ENCODE measurements at regions not wholly inside any gene's neighbourhood (a gene's known extent, or its start where the extent isn't known, plus 50 kb on each side); places are given as distances from the start of the nearest gene placed in this dataset.
"Not testable (repeated sequence)": the region's sequence is repeated elsewhere in the genome, so short reads cannot be mapped to it uniquely, and the experiment has no call there.

- CTCF ChIA-PET, result no interaction called here
- no peak for DNase-seq
- no peak overlapping the region for H3K4me3 Mint-ChIP-seq
- POLR2A ChIA-PET, result no interaction called here
- no peaks in the 10 kb centered on the region for H3K4me1 Mint-ChIP-seq
- no peaks in the 10 kb centered on the region for H3K36me3 Mint-ChIP-seq (ENCODE audit: low read depth)
- H3K9me3 Mint-ChIP-seq, result no peaks in the 10 kb centered on the region
- H3K27me3 Mint-ChIP-seq, result no peaks in the 10 kb centered on the region
- no peak overlapping the region for H3K27ac Mint-ChIP-seq
Measured at GRCh38 chr7:19375976-19376375, 230.8 kb upstream of the FERD3L start.

GRCh38 chr7:19373334-19373733 lies 228.1 kb upstream of the FERD3L start:
- H3K9me3 Mint-ChIP-seq, result no peaks in the 10 kb centered on the region
- H3K27ac Mint-ChIP-seq, result no peak overlapping the region
- POLR2A ChIA-PET, result no interaction called here
- H3K36me3 Mint-ChIP-seq (ENCODE audit: low read depth), result no peaks in the 10 kb centered on the region
- H3K4me3 Mint-ChIP-seq, result no peak overlapping the region
- no peaks in the 10 kb centered on the region for H3K4me1 Mint-ChIP-seq
- DNase-seq, result no peak
- H3K27me3 Mint-ChIP-seq, result no peaks in the 10 kb centered on the region
- CTCF ChIA-PET, result no interaction called here

GRCh38 chr7:19369806-19370205 lies 224.6 kb upstream of the FERD3L start:
- H3K27me3 Mint-ChIP-seq, result no peaks in the 10 kb centered on the region
- no peaks in the 10 kb centered on the region for H3K4me1 Mint-ChIP-seq
- H3K36me3 Mint-ChIP-seq (ENCODE audit: low read depth), result no peaks in the 10 kb centered on the region
- ChIA-PET POLR2A (no interaction called here), CTCF (no interaction called here)
- no peak overlapping the region for H3K27ac Mint-ChIP-seq
- H3K9me3 Mint-ChIP-seq, result no peaks in the 10 kb centered on the region
- no peak overlapping the region for H3K4me3 Mint-ChIP-seq
- DNase-seq, result no peak

- no peaks in the 10 kb centered on the region for H3K4me1 Mint-ChIP-seq
- CTCF ChIA-PET, result no interaction called here
- no peaks in the 10 kb centered on the region for H3K9me3 Mint-ChIP-seq
- no peaks in the 10 kb centered on the region for H3K36me3 Mint-ChIP-seq (ENCODE audit: low read depth)
- H3K4me3 Mint-ChIP-seq, result no peak overlapping the region
- H3K27me3 Mint-ChIP-seq, result no peaks in the 10 kb centered on the region
- H3K27ac Mint-ChIP-seq, result no peak overlapping the region
- POLR2A ChIA-PET, result no interaction called here
- no peak for DNase-seq
Measured at GRCh38 chr7:19369182-19369581, 224.0 kb upstream of the FERD3L start.

- Mint-ChIP-seq H3K9me3 (no peaks in the 10 kb centered on the region), H3K4me1 (no peaks in the 10 kb centered on the region), H3K27ac (no peak overlapping the region), H3K27me3 (no peaks in the 10 kb centered on the region), H3K4me3 (no peak overlapping the region), H3K36me3 (ENCODE audit: low read depth) (no peaks in the 10 kb centered on the region)
- no peak for DNase-seq
- ChIA-PET POLR2A (interaction anchor here (0.5 kb wide), 1 partner anchor 123 kb away, joined by 7 read pairs; no protein-coding TSS in a partner anchor), CTCF (no interaction called here)
Measured at GRCh38 chr7:19368491-19368925, 223.3 kb upstream of the FERD3L start.

- ChIA-PET POLR2A (no interaction called here), CTCF (no interaction called here)
- H3K36me3 Mint-ChIP-seq (ENCODE audit: low read depth), result no peaks in the 10 kb centered on the region
- DNase-seq, result no peak
- H3K27ac Mint-ChIP-seq, result no peak overlapping the region
- no peaks in the 10 kb centered on the region for H3K9me3 Mint-ChIP-seq
- H3K4me3 Mint-ChIP-seq, result no peak overlapping the region
- H3K4me1 Mint-ChIP-seq, result no peaks in the 10 kb centered on the region
- H3K27me3 Mint-ChIP-seq, result no peaks in the 10 kb centered on the region
Measured at GRCh38 chr7:19364950-19365349, 219.7 kb upstream of the FERD3L start.

GRCh38 chr7:19362099-19362498 lies 216.9 kb upstream of the FERD3L start:
- no peaks in the 10 kb centered on the region for H3K36me3 Mint-ChIP-seq (ENCODE audit: low read depth)
- DNase-seq, result no peak
- no peaks in the 10 kb centered on the region for H3K27me3 Mint-ChIP-seq
- ChIA-PET CTCF (no interaction called here), POLR2A (no interaction called here)
- H3K27ac Mint-ChIP-seq, result no peak overlapping the region
- H3K4me3 Mint-ChIP-seq, result no peak overlapping the region
- no peaks in the 10 kb centered on the region for H3K4me1 Mint-ChIP-seq
- H3K9me3 Mint-ChIP-seq, result no peaks in the 10 kb centered on the region

- CTCF ChIA-PET, result no interaction called here
- no peaks in the 10 kb centered on the region for H3K36me3 Mint-ChIP-seq (ENCODE audit: low read depth)
- POLR2A ChIA-PET, result no interaction called here
- no peaks in the 10 kb centered on the region for H3K27me3 Mint-ChIP-seq
- no peak overlapping the region for H3K27ac Mint-ChIP-seq
- no peaks in the 10 kb centered on the region for H3K4me1 Mint-ChIP-seq
- H3K4me3 Mint-ChIP-seq, result no peak overlapping the region
- no peak for DNase-seq
- no peaks in the 10 kb centered on the region for H3K9me3 Mint-ChIP-seq
Measured at GRCh38 chr7:19353180-19353579, 208.0 kb upstream of the FERD3L start.

- Mint-ChIP-seq H3K36me3 (ENCODE audit: low read depth) (no peaks in the 10 kb centered on the region), H3K27me3 (no peaks in the 10 kb centered on the region), H3K27ac (no peak overlapping the region), H3K4me1 (no peaks in the 10 kb centered on the region), H3K9me3 (no peaks in the 10 kb centered on the region), H3K4me3 (no peak overlapping the region)
- POLR2A ChIA-PET, result no interaction called here
- no peak for DNase-seq
- CTCF ChIA-PET, result no interaction called here
Measured at GRCh38 chr7:19352305-19352695, 207.1 kb upstream of the FERD3L start.

GRCh38 chr7:19351341-19352304 lies 206.4 kb upstream of the FERD3L start:
- no peak overlapping the region for H3K4me3 Mint-ChIP-seq
- ChIA-PET CTCF (interaction anchor here (0.6 kb wide), 1 partner anchor 243 kb away, joined by 3 read pairs; no protein-coding TSS in a partner anchor), POLR2A (no interaction called here)
- DNase-seq, result no peak
- H3K9me3 Mint-ChIP-seq, result no peaks in the 10 kb centered on the region
- H3K36me3 Mint-ChIP-seq (ENCODE audit: low read depth), result no peaks in the 10 kb centered on the region
- no peaks in the 10 kb centered on the region for H3K4me1 Mint-ChIP-seq
- no peak overlapping the region for H3K27ac Mint-ChIP-seq
- H3K27me3 Mint-ChIP-seq, result no peaks in the 10 kb centered on the region

GRCh38 chr7:19339512-19339911 lies 194.3 kb upstream of the FERD3L start:
- Mint-ChIP-seq H3K36me3 (ENCODE audit: low read depth) (no peaks in the 10 kb centered on the region), H3K27ac (no peak overlapping the region), H3K4me1 (no peaks in the 10 kb centered on the region), H3K4me3 (no peak overlapping the region), H3K9me3 (peaks cover 2% of the 10 kb centered on the region), H3K27me3 (no peaks in the 10 kb centered on the region)
- CTCF ChIA-PET, result no interaction called here
- DNase-seq, result no peak
- POLR2A ChIA-PET, result no interaction called here

GRCh38 chr7:19338512-19338911 lies 193.3 kb upstream of the FERD3L start:
- H3K9me3 Mint-ChIP-seq; H3K27me3 Mint-ChIP-seq; H3K4me1 Mint-ChIP-seq; DNase-seq; H3K27ac Mint-ChIP-seq; POLR2A ChIA-PET; CTCF ChIA-PET; H3K4me3 Mint-ChIP-seq; H3K36me3 Mint-ChIP-seq (ENCODE audit: low read depth): not testable (repeated sequence)

GRCh38 chr7:19336836-19337383 lies 191.7 kb upstream of the FERD3L start:
- Mint-ChIP-seq H3K4me3 (no peak overlapping the region), H3K27me3 (no peaks in the 10 kb centered on the region), H3K9me3 (peaks cover 2% of the 10 kb centered on the region), H3K27ac (no peak overlapping the region), H3K36me3 (ENCODE audit: low read depth) (no peaks in the 10 kb centered on the region), H3K4me1 (no peaks in the 10 kb centered on the region)
- POLR2A ChIA-PET, result no interaction called here
- no peak for DNase-seq
- CTCF ChIA-PET, result no interaction called here

GRCh38 chr7:19333706-19334105 lies 188.5 kb upstream of the FERD3L start:
- H3K4me3 Mint-ChIP-seq, result no peak overlapping the region

More at GRCh38 chr7:19333706-19334105, 188.5 kb upstream of the FERD3L start:
- Mint-ChIP-seq H3K27me3 (no peaks in the 10 kb centered on the region), H3K9me3 (peaks cover 2% of the 10 kb centered on the region), H3K4me1 (no peaks in the 10 kb centered on the region), H3K27ac (no peak overlapping the region), H3K36me3 (ENCODE audit: low read depth) (no peaks in the 10 kb centered on the region)
- ChIA-PET POLR2A (no interaction called here), CTCF (no interaction called here)
- no peak for DNase-seq

Measured in activated CD4-positive, alpha-beta T cell treated with anti-CD3 and anti-CD28 coated beads, Interleukin-2, amount 10 ng/mL, durations not matched to agents 7 days and 5 days (primary cell).